ENCODE measurements at regions not wholly inside any gene's neighbourhood (a gene's known extent, or its start where the extent isn't known, plus 50 kb on each side); places are given as distances from the start of the nearest gene placed in this dataset.
"Not testable (repeated sequence)": the region's sequence is repeated elsewhere in the genome, so short reads cannot be mapped to it uniquely, and the experiment has no call there.

GRCh38 chr2:145800151-145801091 is 1280.5 kb upstream of the ZEB2 start:
- in situ Hi-C loops (cut with MboI; ENCODE audit: low pct_unique_long_range_greater_than_20kb, low sequenced_read_pairs, unreplicated experiment), result no loop called here
- no peak for TF ChIP-seq CTCF (IDR thresholded peaks at IDR 0.05; ENCODE audit: extremely low read depth, insufficient read depth, missing control alignments)

DNA sequence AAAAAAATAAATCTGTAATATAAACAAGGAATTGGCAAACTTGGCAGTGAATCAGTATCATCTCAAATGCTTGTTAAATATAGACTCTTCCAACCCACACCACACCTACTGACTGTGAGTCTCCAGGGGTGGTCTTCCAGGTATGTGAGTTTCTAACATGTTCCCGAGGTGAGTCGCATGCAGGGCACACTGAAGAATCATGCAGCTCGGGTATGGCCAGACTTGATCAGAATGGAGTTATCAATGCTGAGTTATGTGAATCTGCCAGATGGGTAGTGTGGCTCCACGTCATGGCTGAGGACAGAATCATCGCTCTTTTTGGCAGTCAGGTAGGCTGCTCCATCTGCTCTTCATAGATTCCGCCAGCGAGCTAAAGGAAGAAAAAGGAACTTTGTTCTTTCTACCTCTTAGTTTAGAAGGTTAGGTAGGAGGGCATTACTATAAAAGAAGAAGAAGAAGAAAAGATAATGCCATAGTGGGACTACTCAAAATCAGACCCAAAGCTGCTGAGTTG is 1279.7 kb upstream of the ZEB2 start:
- no peak for TF ChIP-seq CTCF (IDR thresholded peaks at IDR 0.05; ENCODE audit: extremely low read depth, insufficient read depth, missing control alignments)
- no peak for DNase-seq (ENCODE audit: low spot score)
- in situ Hi-C loops (cut with MboI; ENCODE audit: low pct_unique_long_range_greater_than_20kb, low sequenced_read_pairs, unreplicated experiment), result no loop called here

More at GRCh38 chr2:145800151-145801091, 1280.5 kb upstream of the ZEB2 start:
- DNase-seq (ENCODE audit: low spot score), result no peak

DNA sequence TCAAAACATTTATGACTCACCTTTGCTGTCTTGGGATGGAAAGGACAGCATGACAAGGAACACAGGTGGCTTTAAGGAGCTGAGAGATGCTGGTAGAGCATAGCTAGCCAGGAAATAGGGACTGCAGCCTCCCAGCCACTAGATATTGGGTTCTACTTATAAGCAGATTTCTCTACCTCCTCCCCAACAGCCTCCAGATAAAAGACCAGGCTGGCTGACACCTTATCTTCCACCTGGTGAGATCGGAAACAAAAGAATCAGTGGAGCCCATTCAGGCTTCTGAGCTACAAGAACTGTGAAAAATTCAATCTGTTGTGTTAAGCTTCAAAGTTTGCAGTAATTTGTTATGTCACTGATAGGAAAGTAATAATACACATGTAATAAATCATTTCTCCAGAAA is 1278.5 kb upstream of the ZEB2 start:
- no peak for TF ChIP-seq CTCF (IDR thresholded peaks at IDR 0.05; ENCODE audit: extremely low read depth, insufficient read depth, missing control alignments)
- in situ Hi-C loops (cut with MboI; ENCODE audit: low pct_unique_long_range_greater_than_20kb, low sequenced_read_pairs, unreplicated experiment), result no loop called here
- DNase-seq (ENCODE audit: low spot score), result no peak

- in situ Hi-C loops (cut with MboI; ENCODE audit: low pct_unique_long_range_greater_than_20kb, low sequenced_read_pairs, unreplicated experiment), result no loop called here
- DNase-seq (ENCODE audit: low spot score), result no peak
- no peak for TF ChIP-seq CTCF (IDR thresholded peaks at IDR 0.05; ENCODE audit: extremely low read depth, insufficient read depth, missing control alignments)
Observed at GRCh38 chr2:145797692-145798091, 1277.8 kb upstream of the ZEB2 start.

DNA sequence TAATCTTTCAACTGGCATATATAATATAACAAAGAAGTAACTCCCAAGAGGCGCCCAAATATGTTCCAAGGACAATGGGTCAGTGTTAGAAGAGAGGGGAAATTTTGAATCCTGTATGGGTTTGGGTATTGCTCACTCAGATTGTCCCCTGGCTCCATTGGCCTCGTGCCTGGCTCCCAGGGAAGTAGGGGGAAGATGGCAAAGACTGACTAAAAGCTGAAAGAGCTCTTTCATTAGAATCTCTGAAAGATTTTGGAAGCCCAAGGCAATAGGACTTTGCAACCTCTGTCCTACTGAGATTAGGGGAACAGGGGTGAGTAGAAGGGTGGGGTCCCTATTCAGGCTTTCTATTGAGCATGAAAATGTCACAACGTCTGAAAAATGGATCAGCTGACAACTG is 1272.8 kb upstream of the ZEB2 start:
- no peak for DNase-seq (ENCODE audit: low spot score)
- in situ Hi-C loops (cut with MboI; ENCODE audit: low pct_unique_long_range_greater_than_20kb, low sequenced_read_pairs, unreplicated experiment), result no loop called here
- no peak for TF ChIP-seq CTCF (IDR thresholded peaks at IDR 0.05; ENCODE audit: extremely low read depth, insufficient read depth, missing control alignments)

DNA sequence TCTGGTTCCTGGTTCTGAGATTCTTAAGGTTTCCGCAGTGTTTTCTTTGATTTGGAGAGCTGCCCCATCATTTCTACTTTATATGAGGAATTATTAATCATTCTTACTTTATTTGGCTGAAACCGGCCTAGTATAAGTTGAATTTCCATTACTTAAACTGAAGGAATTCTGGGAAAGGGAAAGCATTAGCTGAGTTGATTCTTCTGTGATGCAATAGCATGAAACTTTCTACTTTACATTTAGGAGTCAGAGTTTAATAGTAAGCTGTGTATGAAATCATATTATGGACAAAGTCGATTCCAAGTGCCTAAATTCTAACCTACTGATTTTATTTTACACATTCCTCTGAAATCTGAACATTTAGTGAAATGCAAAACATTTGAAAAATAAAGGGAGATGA is 1269.7 kb upstream of the ZEB2 start:
- DNase-seq (ENCODE audit: low spot score), result no peak
- in situ Hi-C loops (cut with MboI; ENCODE audit: low pct_unique_long_range_greater_than_20kb, low sequenced_read_pairs, unreplicated experiment), result no loop called here
- TF ChIP-seq CTCF (IDR thresholded peaks at IDR 0.05; ENCODE audit: extremely low read depth, insufficient read depth, missing control alignments), result no peak

- DNase-seq (ENCODE audit: low spot score); in situ Hi-C loops (cut with MboI; ENCODE audit: low pct_unique_long_range_greater_than_20kb, low sequenced_read_pairs, unreplicated experiment): not testable (repeated sequence)
Observed at GRCh38 chr2:145787597-145788361, 1267.9 kb upstream of the ZEB2 start.

DNA sequence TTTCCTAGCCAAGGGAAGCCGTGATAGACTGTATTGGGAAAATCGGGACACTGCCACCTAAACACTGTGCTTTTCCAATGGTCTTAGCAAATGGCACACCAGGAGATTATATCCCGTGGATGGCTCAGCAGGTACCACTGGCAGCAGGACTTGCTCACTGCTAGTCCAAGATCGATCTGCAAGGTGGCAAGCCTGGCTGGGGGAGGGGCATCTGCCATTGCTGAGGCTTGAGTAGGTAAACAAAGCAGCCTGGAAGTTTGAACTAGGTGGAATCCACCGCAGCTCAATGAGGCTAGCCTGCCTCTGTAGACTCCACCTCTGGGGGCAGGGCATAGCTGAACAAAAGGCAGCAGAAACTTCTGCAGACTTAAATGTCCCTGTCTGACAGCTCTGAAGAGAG is 1262.7 kb upstream of the ZEB2 start:
- in situ Hi-C loops (cut with MboI; ENCODE audit: low pct_unique_long_range_greater_than_20kb, low sequenced_read_pairs, unreplicated experiment); DNase-seq (ENCODE audit: low spot score): not testable (repeated sequence)

Measured in GM13977 (cell line).